SK-MEL-5 (cell line): ENCODE measurements at regions not wholly inside any gene's neighbourhood (a gene's known extent, or its start where the extent isn't known, plus 50 kb on each side); places are given as distances from the start of the nearest gene placed in this dataset.
A peak's percentile ranks its signal among the peaks of the same experiment; 100 is the strongest.
"Not testable (repeated sequence)": the region's sequence is repeated elsewhere in the genome, so short reads cannot be mapped to it uniquely, and the experiment has no call there.

ENCODE experiments used
- DNase-seq: peaks from one replicate; pipeline ENCODE4 v3.0.0-alpha.2; 2016; ENCODE audit warnings: low read depth, low spot score
- in situ Hi-C: cut with HindIII; loops from 2 replicates; pipeline ENCODE4 v1.10.0; 2016; ENCODE audit warnings: low sequenced_read_pairs, high pct_unique_total_duplicates, low pct_unique_long_range_greater_than_20kb

DNA sequence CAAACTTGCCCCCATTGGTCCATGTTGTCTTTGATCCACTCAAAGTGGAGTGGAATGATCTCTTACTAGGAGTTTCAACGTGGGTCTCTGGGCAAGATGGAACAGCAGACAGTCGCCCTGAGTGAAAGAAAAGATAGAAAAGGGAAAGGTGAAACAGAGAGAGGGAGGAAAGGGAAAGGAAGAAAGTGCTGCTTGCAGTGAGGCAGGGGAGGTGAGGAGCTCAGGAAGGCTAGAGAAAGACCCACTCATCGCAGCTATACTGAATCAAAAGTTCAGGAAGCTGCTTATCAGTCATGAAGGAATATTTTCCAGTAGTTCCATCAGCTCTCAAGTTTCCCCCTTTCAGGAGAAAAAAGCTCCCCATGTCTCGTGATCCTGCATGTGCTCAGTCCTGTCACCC, 86.9 kb downstream of the ZNF467 start:
- no peak for DNase-seq
- in situ Hi-C loops, result no loop called here

- DNase-seq, result no peak
- in situ Hi-C loops, result no loop called here
Measured at GRCh38 chr7:149686011-149686410, 87.4 kb downstream of the ZNF467 start.

GRCh38 chr7:149685455-149685854, 87.9 kb downstream of the ZNF467 start:
- in situ Hi-C loops, result no loop called here
- peak; percentile 18 for DNase-seq

DNA sequence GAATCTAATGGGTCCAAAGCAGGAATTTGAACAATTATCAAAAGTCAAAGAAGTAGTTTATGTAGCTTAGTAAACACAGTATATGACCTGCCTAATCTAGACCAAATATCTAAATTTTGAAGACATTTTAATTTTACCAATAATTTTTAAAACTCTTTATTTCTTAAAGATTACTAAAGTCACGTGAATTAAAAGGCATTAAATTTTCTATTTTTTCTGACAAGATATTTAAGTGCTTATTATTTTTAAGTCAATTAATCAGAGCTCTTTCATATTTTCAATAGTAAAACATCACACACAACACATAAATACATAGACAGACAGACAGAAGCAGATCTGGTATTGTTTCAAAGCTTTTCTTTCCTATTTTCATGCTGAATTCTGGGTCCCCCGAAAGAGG, 89.5 kb downstream of the ZNF467 start:
- in situ Hi-C loops, result no loop called here
- DNase-seq, result no peak

DNA sequence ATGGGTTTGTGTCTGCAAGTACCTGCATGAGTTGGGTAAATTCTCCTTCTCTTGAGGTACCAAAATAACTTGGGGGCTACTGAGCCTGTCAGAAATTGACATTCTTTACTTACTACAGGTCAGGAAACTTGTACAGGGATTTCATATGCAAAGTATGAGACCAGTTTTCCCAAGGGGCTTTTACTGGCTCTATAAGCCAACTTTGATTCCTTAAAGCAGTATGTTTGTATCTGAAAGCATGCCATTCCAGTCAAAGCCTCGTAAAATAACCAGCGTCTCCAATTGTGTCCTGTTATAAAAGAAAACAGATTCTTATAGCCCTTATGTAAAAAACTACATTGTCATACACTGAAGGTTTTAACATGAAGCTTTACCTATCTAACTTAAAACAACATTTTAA, 90.2 kb downstream of the ZNF467 start:
- no peak for DNase-seq
- in situ Hi-C loops, result no loop called here

DNA sequence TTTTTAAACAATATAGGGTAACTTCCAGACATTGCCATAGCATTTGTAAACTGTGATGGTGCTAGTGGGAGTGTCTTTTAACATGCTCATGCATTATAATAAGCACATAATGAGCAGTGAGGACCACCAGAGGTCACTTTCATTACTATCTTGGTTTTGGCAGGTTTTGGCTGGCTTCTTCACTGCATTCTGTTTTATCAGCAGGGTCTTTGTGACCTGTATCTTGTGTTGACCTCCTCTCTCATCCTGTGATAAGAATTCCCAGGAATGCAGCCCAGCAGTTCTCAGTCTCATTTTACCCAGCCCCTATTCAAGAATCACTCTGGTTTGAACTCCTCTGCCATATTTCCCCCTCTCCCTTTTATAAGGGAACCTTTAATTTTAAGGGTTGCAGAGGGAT, 91.3 kb downstream of the ZNF467 start:
- in situ Hi-C loops, result no loop called here

GRCh38 chr7:149681274-149681673, 92.1 kb downstream of the ZNF467 start:
- no peak for DNase-seq
- in situ Hi-C loops, result no loop called here

More for the DNA sequence above, 91.3 kb downstream of the ZNF467 start:
- DNase-seq, result no peak

DNA sequence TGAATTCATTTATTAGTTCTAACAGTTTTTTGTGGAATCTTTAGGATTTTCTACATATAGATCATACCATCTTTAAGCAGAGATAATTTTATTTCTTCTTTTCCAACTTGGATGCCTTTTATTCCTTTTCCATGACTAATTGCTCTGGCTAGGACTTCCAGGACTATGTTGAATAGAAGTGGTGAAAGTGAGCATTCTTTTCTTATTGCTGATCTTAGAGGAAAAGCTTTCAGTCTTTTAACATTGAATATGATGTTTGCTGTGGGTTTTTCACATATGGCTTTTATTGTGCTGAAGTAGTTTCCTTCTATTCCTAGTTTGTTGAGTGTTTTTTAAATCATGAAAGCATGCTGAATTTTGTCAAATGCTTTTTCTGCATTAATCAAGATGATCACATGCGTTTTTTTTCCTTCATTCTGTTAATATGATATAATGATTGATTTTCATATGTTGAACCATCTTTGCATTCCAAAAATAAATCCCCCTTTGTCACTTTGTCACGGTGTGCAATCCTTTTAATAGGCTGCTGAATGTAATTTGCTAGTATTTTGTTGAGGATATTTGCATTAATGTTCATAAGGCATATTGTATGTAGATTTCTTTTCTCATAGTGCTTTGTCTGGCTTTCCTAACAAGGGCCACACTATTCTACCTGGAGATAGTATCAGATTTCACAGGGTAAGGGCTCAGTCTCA, 92.9 kb downstream of the ZNF467 start:
- DNase-seq, result no peak
- in situ Hi-C loops, result no loop called here

- in situ Hi-C loops, DNase-seq: not testable (repeated sequence)
Measured at GRCh38 chr7:149674728-149675385, 98.5 kb downstream of the ZNF467 start.

- DNase-seq, result no peak
- in situ Hi-C loops, result no loop called here
Measured at GRCh38 chr7:149673006-149673405, 100.4 kb downstream of the ZNF467 start.

DNA sequence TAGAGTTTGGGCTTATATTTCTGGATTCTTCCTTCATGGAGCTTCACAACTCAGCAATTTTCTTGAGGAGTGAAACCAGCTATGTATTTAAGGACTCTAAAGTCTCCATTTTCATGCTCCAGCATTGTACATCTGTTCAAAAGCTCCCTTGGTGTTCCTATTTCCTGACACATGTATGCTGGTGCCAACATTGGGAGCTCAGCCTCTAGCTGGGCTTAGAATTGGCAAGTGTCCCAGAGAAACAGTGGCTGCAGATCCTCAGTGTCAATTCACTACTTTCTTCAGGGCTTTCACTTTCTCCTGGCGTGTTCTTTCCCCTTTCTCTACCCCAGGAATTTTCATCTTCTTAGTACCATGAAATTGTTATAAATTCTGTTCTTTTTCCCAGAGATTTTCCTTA, 103.1 kb downstream of the ZNF467 start:
- in situ Hi-C loops, result no loop called here
- peak; percentile 40 for DNase-seq

DNA sequence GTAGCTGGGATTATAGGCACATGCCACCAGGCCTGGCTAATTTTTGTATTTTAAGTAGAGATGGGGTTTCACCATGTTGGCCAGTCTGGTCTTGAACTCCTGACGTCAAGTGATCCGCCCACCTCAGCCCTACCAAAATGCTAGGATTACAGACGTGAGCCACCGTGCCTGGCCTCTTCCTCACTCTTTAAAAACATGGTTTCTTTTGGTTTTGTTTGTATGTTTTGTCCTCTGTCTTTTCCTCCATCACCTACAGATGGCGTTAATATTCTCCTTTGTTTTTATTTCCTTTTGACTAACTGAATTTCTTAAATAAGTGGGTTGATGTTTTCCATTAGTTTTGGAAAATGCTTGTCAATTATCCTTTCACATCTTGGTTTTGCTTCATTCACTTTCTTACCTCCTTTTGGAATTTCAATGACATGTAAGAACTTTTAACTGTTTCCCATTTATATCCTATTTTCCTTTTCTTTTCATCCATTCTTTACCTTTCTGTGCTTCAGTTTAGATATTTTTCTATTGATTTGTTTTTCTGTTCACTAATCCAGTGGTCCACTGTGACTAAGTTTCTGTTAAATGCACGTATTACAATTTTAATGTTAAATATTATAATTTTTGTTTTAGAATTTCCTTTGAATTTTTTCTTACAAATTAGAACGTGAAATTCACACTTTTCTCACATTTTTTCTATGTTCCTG, 104.1 kb downstream of the ZNF467 start:
- in situ Hi-C loops, result no loop called here
- DNase-seq, result peak; percentile 67

DNA sequence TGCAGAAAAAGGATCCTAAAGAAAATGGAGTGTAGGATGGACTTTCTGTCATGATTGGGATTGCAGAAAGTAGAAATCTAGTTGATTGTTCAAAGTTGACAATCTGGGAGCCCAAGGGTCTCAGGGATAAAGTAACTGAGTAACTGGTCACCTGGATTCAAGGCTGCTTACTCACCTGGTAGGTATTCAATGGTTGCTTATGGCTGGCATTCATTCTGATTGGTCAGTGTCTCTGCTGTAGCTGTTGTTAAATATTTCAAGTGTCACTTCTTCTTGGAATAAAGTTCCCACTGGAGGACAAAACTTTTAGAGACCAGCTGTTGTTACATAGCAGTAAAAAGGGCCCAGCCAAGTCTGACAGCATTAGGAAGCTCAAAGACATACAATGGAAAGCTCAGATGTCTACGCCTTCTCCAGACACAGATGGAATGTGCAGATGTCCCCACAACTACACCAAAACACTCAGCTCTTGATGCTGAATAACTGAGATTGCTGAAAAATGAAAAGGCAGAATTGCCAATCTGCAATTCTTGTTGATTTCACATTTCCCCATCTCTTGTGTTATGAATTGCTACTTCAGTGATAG, 106.9 kb downstream of the ZNF467 start:
- in situ Hi-C loops, result no loop called here
- DNase-seq, result no peak

GRCh38 chr7:149665618-149666017, 107.8 kb downstream of the ZNF467 start:
- DNase-seq, in situ Hi-C loops: not testable (repeated sequence)

GRCh38 chr7:149664666-149665065, 108.7 kb downstream of the ZNF467 start:
- in situ Hi-C loops, result loop anchor here (5.0 kb wide), 1 partner anchor 83 kb away; no protein-coding TSS in a partner anchor

GRCh38 chr7:149664176-149664575, 109.2 kb downstream of the ZNF467 start:
- DNase-seq, result no peak
- in situ Hi-C loops, result loop anchor here (5.0 kb wide), 1 partner anchor 83 kb away; no protein-coding TSS in a partner anchor

More at GRCh38 chr7:149664666-149665065, 108.7 kb downstream of the ZNF467 start:
- DNase-seq, result no peak

DNA sequence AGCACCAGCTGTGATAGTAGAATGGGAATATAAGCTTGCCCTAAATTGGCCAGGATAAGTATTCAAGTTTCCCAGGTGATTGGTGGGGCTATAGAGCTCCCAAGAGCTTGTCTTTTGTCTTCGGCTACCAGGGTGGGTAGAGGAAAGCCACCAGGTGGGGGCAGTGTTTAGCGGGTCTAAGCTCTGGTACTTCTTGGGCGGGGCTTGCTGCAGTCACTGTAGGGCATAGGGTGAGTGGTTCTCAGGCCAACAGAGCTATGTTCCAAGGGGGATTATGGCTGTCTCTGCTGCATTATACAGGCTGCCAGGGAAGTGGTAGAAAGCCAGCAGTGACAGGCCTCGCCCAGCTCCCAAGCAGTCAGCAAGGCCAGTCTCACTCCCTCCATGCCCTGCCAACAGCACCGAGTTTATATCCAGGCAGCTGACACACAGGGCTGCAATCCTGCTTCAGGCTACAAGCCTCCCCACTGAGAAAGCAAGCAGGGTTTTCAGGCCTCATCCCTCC, 110.7 kb downstream of the ZNF467 start:
- in situ Hi-C loops, result loop anchor here (5.0 kb wide), 1 partner anchor 85 kb away; no protein-coding TSS in a partner anchor
- DNase-seq, result peak; percentile 93

DNA sequence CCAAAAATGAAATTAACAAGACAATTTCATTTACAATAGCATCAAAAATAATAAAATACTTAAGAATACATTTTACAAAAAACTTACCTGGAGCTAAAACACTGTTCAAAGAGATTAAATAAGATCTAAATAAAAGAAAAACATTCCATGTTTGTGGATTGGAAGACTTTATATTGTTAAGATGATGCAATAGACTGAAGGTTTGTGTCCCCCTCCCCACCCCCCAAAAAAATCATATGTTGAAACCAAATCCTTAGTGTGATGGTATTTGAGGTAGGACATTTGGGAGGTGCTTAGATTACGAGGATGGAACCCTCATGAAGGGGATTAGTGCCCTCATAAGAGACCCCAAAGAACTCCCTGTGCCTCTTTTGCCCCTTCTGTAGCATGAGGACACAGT, 117.6 kb downstream of the ZNF467 start:
- no peak for DNase-seq
- in situ Hi-C loops, result no loop called here
